Endodermal cell (in vitro differentiated cells): ENCODE measurements at regions not wholly inside any gene's neighbourhood (a gene's known extent, or its start where the extent isn't known, plus 50 kb on each side); places are given as distances from the start of the nearest gene placed in this dataset.

Source experiments
- DNase-seq: peaks from one replicate; pipeline ENCODE4 v3.0.0-alpha.2; 2017
- H3K27ac ChIP-seq: 2 replicates; pipeline ENCODE4 v1.5.1; 2013; ENCODE audit warnings: mild to moderate bottlenecking, low read depth, low read length, moderate library complexity
- H3K27me3 ChIP-seq: 2 replicates; pipeline ENCODE4 v1.6.1; 2013; ENCODE audit warnings: mild to moderate bottlenecking, low read length, moderate library complexity; ENCODE audit not compliant: insufficient read depth, control insufficient read depth, poor library complexity, severe bottlenecking
- H3K36me3 ChIP-seq: 2 replicates; pipeline ENCODE4 v1.7.0; 2013; ENCODE audit warnings: mild to moderate bottlenecking, low read length, moderate library complexity; ENCODE audit not compliant: control insufficient read depth, insufficient read depth
- H3K4me1 ChIP-seq: one replicate; pipeline ENCODE4 v1.7.0; 2013; ENCODE audit warnings: low read length; ENCODE audit not compliant: control insufficient read depth, insufficient read depth
- H3K4me3 ChIP-seq: 2 replicates; pipeline ENCODE4 v1.5.1; 2013; ENCODE audit warnings: mild to moderate bottlenecking, low read length, moderate library complexity
- H3K9ac ChIP-seq: 2 replicates; pipeline ENCODE4 v1.6.1; 2013; ENCODE audit warnings: mild to moderate bottlenecking, low read length, moderate library complexity; ENCODE audit not compliant: poor library complexity, severe bottlenecking; ENCODE audit errors: extremely low read depth
- H3K9me3 ChIP-seq: 2 replicates; pipeline ENCODE4 v1.6.1; 2013; ENCODE audit warnings: mild to moderate bottlenecking, low read length, moderate library complexity; ENCODE audit not compliant: control insufficient read depth
- H3K27ac Mint-ChIP-seq: 2 replicates; pipeline ENCODE4 v1.8.0; 2020; ENCODE audit warnings: mixed read lengths
- H3K27me3 Mint-ChIP-seq: 2 replicates; pipeline ENCODE4 v1.8.0; 2021; ENCODE audit warnings: mild to moderate bottlenecking, mixed read lengths; ENCODE audit not compliant: insufficient read depth
- H3K36me3 Mint-ChIP-seq: 2 replicates; pipeline ENCODE4 v1.8.0; 2020; ENCODE audit warnings: low read depth, mixed read lengths
- H3K4me1 Mint-ChIP-seq: 2 replicates; pipeline ENCODE4 v1.8.0; 2020; ENCODE audit warnings: mixed read lengths
- H3K4me3 Mint-ChIP-seq: 2 replicates; pipeline ENCODE4 v1.8.0; 2020; ENCODE audit warnings: mild to moderate bottlenecking, moderate library complexity, mixed read lengths
- H3K9me3 Mint-ChIP-seq: 2 replicates; pipeline ENCODE4 v1.8.0; 2020; ENCODE audit warnings: mild to moderate bottlenecking, mixed read lengths
- CTCF ChIP-seq: fragments of 200-600 bp; sonication (generic); conservative IDR thresholded peaks from 2 replicates; pipeline ENCODE4 v1.5.0; 2021; ENCODE audit warnings: antibody characterized with exemption, mild to moderate bottlenecking
- WGBS, 2 experiments: methylation state at CpG; one replicate each; pipeline versions ENCODE4 v1.1.5 to v1.1.7; 2013; ENCODE audit warnings: missing lambda C conversion rate in 2 of 2, mixed read lengths in 1 of 2; ENCODE audit not compliant: insufficient coverage in 1 of 2, insufficient read length in 1 of 2; 5-methylcytosine and 5-hydroxymethylcytosine counted together

DNA sequence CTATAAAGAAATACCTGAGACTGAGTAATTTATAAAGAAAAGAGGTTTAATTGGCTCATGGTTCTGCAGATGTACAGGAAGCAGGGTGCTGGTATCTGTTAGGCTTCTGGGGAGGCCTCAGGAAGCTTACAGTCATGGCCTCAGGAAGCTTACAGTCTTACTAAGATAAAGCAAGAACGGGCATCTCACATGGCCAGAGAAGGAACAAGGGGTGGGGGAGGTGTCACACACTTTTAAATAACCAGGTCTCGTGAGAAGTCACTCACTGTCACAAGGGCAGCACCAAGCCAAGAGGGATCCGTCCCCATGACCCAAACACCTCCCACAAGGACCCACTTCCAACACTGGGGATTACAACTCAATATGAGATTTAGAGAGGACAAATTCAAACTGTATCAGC, 192.8 kb upstream of the B3GAT1 start:
- Mint-ChIP-seq H3K9me3 (peaks cover 8% of the 10 kb centered on the region), H3K27ac (no peak overlapping the region), H3K36me3 (no peaks in the 10 kb centered on the region), H3K4me1 (peaks cover 8% of the 10 kb centered on the region), H3K27me3 (peaks cover 4% of the 10 kb centered on the region), H3K4me3 (no peak overlapping the region)
- H3K27me3 ChIP-seq: no peaks in the 10 kb centered on the region
- H3K4me3 ChIP-seq: no peak overlapping the region
- no peak overlapping the region for H3K9ac ChIP-seq
- 80% methylated on average over 3 of the region's 3 CpGs; no CpG with 5 or more reads in 1 of the 2 experiments for WGBS, 2 experiments
- H3K36me3 ChIP-seq: no peaks in the 10 kb centered on the region
- no peaks in the 10 kb centered on the region for H3K4me1 ChIP-seq
- H3K27ac ChIP-seq: no peak overlapping the region
- H3K9me3 ChIP-seq: no peaks in the 10 kb centered on the region
- peak; percentile 7 for DNase-seq
- no peak for TF ChIP-seq CTCF

- H3K9ac ChIP-seq: no peak overlapping the region
- peak overlapping the region; percentile 44 for H3K27ac ChIP-seq
- DNase-seq: peak; percentile 43
- Mint-ChIP-seq H3K9me3 (no peaks in the 10 kb centered on the region), H3K27me3 (peaks cover 5% of the 10 kb centered on the region), H3K4me1 (peaks cover 6% of the 10 kb centered on the region), H3K4me3 (no peak overlapping the region), H3K27ac (peak overlapping the region; percentile 60), H3K36me3 (no peaks in the 10 kb centered on the region)
- 61 to 79% methylated on average over 4 to 6 of the region's 6 CpGs for WGBS, 2 experiments
- H3K36me3 ChIP-seq: no peaks in the 10 kb centered on the region
- no peaks in the 10 kb centered on the region for H3K27me3 ChIP-seq
- H3K4me1 ChIP-seq: no peaks in the 10 kb centered on the region
- no peak for TF ChIP-seq CTCF
- no peak overlapping the region for H3K4me3 ChIP-seq
- H3K9me3 ChIP-seq: no peaks in the 10 kb centered on the region
These were observed 187.3 kb upstream of the B3GAT1 start for GRCh38 chr11:134599299-134599771.

GRCh38 chr11:134598368-134598767, 186.3 kb upstream of the B3GAT1 start:
- H3K36me3 Mint-ChIP-seq: no peaks in the 10 kb centered on the region
- 88 to 97% methylated on average over 5 of the region's 5 CpGs for WGBS, 2 experiments

More at GRCh38 chr11:134598368-134598767, 186.3 kb upstream of the B3GAT1 start:
- TF ChIP-seq CTCF: no peak
- no peaks in the 10 kb centered on the region for H3K36me3 ChIP-seq
- Mint-ChIP-seq H3K4me1 (peaks cover 6% of the 10 kb centered on the region), H3K9me3 (no peaks in the 10 kb centered on the region), H3K4me3 (no peak overlapping the region), H3K27me3 (peaks cover 5% of the 10 kb centered on the region), H3K27ac (no peak overlapping the region)
- H3K9me3 ChIP-seq: no peaks in the 10 kb centered on the region
- peak; percentile 22 for DNase-seq
- no peak overlapping the region for H3K9ac ChIP-seq
- no peak overlapping the region for H3K27ac ChIP-seq
- H3K4me3 ChIP-seq: no peak overlapping the region
- H3K4me1 ChIP-seq: no peaks in the 10 kb centered on the region
- no peaks in the 10 kb centered on the region for H3K27me3 ChIP-seq
